ENCODE measurements at regions not wholly inside any gene's neighbourhood (a gene's known extent, or its start where the extent isn't known, plus 50 kb on each side); places are given as distances from the start of the nearest gene placed in this dataset.

DNA sequence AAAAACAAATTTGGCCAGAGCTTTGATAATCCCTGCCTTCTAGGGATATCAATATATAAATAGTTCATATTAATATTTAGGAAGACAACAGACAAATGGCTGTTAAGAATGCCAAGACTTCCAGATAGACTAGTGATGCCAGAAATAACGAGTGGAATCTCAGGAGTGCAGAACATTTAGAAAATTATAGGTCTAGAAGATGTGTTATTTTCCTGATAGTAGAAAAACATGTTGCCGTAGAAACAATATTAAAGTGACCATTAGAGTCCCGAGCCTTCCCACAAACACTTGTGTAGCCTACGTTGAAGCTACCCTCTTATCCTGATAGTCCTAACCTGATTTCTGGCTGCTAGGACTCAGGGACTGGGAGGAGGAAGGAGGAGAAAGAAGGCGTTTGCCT, 54.3 kb upstream of the ITGA6 start:
- H3K9me2 ChIP-seq (replicated peaks; ENCODE audit: control insufficient read depth, low read length): no peaks in the 10 kb centered on the region
- no peaks in the 10 kb centered on the region for H4K20me1 ChIP-seq (ENCODE audit: control insufficient read depth, insufficient read depth, low read depth, low read length)
- H3K4me1 ChIP-seq (ENCODE audit: control insufficient read depth, low read length): no peaks in the 10 kb centered on the region
- no peaks in the 10 kb centered on the region for H3K79me2 ChIP-seq (ENCODE audit: control insufficient read depth, low read length)
- H3K27ac ChIP-seq (ENCODE audit: low read depth, low read length): no peak overlapping the region
- no peak overlapping the region for H3K4me2 ChIP-seq (ENCODE audit: low read length)
- peaks cover 14% of the 10 kb centered on the region for H3K27me3 ChIP-seq (ENCODE audit: control insufficient read depth, low read length)
- no peak for TF ChIP-seq EZH2phosphoT487 (IDR thresholded peaks at IDR 0.05; ENCODE audit: borderline replicate concordance, low read length)
- TF ChIP-seq, protein P1, sequence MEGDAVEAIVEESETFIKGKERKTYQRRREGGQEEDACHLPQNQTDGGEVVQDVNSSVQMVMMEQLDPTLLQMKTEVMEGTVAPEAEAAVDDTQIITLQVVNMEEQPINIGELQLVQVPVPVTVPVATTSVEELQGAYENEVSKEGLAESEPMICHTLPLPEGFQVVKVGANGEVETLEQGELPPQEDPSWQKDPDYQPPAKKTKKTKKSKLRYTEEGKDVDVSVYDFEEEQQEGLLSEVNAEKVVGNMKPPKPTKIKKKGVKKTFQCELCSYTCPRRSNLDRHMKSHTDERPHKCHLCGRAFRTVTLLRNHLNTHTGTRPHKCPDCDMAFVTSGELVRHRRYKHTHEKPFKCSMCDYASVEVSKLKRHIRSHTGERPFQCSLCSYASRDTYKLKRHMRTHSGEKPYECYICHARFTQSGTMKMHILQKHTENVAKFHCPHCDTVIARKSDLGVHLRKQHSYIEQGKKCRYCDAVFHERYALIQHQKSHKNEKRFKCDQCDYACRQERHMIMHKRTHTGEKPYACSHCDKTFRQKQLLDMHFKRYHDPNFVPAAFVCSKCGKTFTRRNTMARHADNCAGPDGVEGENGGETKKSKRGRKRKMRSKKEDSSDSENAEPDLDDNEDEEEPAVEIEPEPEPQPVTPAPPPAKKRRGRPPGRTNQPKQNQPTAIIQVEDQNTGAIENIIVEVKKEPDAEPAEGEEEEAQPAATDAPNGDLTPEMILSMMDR (IDR thresholded peaks at IDR 0.05; ENCODE audit: low read depth, low read length, poor library complexity, severe bottlenecking): no peak
- no peaks in the 10 kb centered on the region for H3K36me3 ChIP-seq (ENCODE audit: control insufficient read depth, low read length)
- H3K4me3 ChIP-seq (ENCODE audit: low read length): no peak overlapping the region
- H3K9me3 ChIP-seq (ENCODE audit: control insufficient read depth, insufficient read depth, low read length): no peaks in the 10 kb centered on the region
- no peaks in the 10 kb centered on the region for H3F3A ChIP-seq (ENCODE audit: control insufficient read depth, insufficient read depth)

DNA sequence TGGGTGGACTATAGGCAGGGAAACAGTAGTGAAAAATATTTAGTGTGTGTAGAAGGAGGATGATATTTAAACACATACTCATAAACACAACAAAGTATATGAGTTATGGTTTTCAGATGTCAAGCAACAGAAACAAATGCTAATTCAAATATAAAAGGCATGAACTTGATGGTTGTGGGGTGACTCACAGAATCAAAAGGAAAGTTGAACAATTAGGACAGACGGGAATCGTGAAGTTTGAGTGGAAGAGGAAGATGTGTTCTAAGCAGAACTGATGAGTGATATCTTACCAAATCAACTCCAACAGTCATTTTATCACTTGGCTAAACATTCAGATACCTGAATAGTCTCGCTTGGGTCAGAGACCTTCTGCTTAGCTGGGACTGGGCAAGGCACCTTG, 53.6 kb upstream of the ITGA6 start:
- Histone ChIP-seq H3K36me3 (ENCODE audit: control insufficient read depth, low read length) (no peaks in the 10 kb centered on the region), H3K9me2 (replicated peaks; ENCODE audit: control insufficient read depth, low read length) (no peaks in the 10 kb centered on the region), H3K4me3 (ENCODE audit: low read length) (no peak overlapping the region), H4K20me1 (ENCODE audit: control insufficient read depth, insufficient read depth, low read depth, low read length) (no peaks in the 10 kb centered on the region), H3K27me3 (ENCODE audit: control insufficient read depth, low read length) (peaks cover 14% of the 10 kb centered on the region), H3K4me1 (ENCODE audit: control insufficient read depth, low read length) (no peaks in the 10 kb centered on the region), H3K27ac (ENCODE audit: low read depth, low read length) (no peak overlapping the region), H3K4me2 (ENCODE audit: low read length) (no peak overlapping the region), H3F3A (ENCODE audit: control insufficient read depth, insufficient read depth) (no peaks in the 10 kb centered on the region), H3K9me3 (ENCODE audit: control insufficient read depth, insufficient read depth, low read length) (no peaks in the 10 kb centered on the region), H3K79me2 (ENCODE audit: control insufficient read depth, low read length) (no peaks in the 10 kb centered on the region)
- TF ChIP-seq EZH2phosphoT487 (IDR thresholded peaks at IDR 0.05; ENCODE audit: borderline replicate concordance, low read length): no peak
- TF ChIP-seq, protein P1 (IDR thresholded peaks at IDR 0.05; ENCODE audit: low read depth, low read length, poor library complexity, severe bottlenecking): no peak

DNA sequence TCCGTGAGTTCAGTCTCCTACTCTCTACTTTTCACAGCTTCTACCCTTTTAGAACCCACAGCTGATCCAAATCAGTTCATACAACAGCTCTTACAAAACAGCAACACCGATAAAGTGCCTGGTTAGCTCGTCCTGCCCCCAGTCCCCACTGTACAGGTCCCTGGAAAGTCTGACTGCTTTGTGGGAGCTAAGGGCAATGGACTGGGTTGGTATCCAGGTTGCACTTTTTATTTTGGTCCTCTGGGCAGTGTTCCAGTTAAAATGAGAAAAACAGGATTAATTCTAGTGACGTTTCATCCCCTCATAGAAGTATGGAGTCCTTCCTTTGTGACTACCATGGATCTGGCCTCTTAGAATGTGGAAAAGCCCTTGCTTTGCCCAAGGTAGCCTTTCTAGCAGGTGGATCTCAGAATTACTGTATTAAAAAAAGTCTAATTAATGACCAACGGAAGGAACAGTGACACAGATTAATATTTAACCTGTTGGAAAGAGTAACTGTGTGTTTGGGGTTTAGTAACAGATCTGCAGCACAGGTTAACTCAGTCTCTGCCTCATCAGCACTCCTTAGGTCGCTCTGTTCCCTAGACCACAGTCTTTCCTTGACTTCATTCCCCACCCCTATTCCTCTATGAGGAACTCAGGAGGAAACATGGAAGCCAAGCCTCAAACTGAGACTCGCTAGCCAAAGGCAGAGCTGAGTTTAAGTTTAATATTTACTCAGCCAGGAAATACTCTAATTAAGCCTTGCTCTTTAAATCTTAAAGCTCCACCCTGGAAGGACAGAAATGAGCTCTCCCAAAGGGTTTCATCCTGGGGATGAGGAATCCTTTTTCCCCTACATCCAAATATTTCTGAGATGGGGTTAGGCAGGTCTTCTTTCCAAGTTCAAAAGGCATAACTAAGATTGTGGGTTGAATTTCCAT, 52.8 kb upstream of the ITGA6 start:
- H3K4me2 ChIP-seq (ENCODE audit: low read length): no peak overlapping the region

More for the DNA sequence above, 52.8 kb upstream of the ITGA6 start:
- TF ChIP-seq EZH2phosphoT487 (IDR thresholded peaks at IDR 0.05; ENCODE audit: borderline replicate concordance, low read length): no peak
- TF ChIP-seq, protein P1 (IDR thresholded peaks at IDR 0.05; ENCODE audit: low read depth, low read length, poor library complexity, severe bottlenecking): no peak
- Histone ChIP-seq H4K20me1 (ENCODE audit: control insufficient read depth, insufficient read depth, low read depth, low read length) (no peaks in the 10 kb centered on the region), H3K4me1 (ENCODE audit: control insufficient read depth, low read length) (no peaks in the 10 kb centered on the region), H3K27me3 (ENCODE audit: control insufficient read depth, low read length) (peaks cover 14% of the 10 kb centered on the region), H3F3A (ENCODE audit: control insufficient read depth, insufficient read depth) (no peaks in the 10 kb centered on the region), H3K36me3 (ENCODE audit: control insufficient read depth, low read length) (no peaks in the 10 kb centered on the region), H3K9me2 (replicated peaks; ENCODE audit: control insufficient read depth, low read length) (no peaks in the 10 kb centered on the region), H3K79me2 (ENCODE audit: control insufficient read depth, low read length) (no peaks in the 10 kb centered on the region), H3K27ac (ENCODE audit: low read depth, low read length) (no peak overlapping the region), H3K9me3 (ENCODE audit: control insufficient read depth, insufficient read depth, low read length) (no peaks in the 10 kb centered on the region), H3K4me3 (ENCODE audit: low read length) (no peak overlapping the region)
